ENCODE measurements at regions not wholly inside any gene's neighbourhood (a gene's known extent, or its start where the extent isn't known, plus 50 kb on each side); places are given as distances from the start of the nearest gene placed in this dataset.

DNA sequence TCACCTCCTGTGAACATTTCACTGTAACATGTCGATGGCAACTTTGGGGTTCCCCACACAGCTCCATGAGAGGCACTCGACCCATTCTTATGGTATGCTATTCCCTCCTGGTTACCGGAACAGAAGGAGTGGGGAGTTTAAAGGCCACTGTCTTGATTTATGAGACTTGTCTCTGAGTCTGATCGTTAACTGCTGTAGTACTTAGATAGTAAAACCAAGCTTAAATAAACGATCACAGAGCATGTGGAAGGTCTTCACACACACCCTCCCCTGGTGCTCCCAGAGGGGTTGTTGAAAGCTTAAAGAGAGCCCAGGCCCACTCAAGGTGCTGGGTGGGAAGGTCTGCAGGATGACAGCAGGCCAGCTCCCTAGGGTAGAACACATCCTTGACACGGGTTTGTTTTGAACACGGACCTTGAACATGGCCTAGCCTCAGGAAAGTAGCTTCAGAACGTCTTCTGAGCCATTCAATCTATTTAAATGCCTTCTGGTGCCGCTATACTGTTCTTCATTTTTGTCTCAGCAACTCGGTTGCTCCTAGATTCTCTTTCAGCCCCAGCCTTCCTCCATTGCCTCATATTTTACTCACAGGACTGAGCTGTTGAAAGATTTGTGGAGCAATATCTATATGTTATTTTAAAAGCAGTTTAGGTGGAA, 335.3 kb downstream of the FGFR2 start:
- Histone ChIP-seq H3K36me3 (ENCODE audit: insufficient read depth, low read length) (no peaks in the 10 kb centered on the region), H3K4me1 (ENCODE audit: insufficient read depth, low read length, severe bottlenecking) (no peaks in the 10 kb centered on the region), H3K27me3 (ENCODE audit: insufficient read depth, low read length) (peaks cover 5% of the 10 kb centered on the region; the same call in 1 of the 2 replicates), H4K20me1 (ENCODE audit: insufficient read depth, low read length) (no peaks in the 10 kb centered on the region), H3K4me2 (ENCODE audit: low read length) (no peak overlapping the region), H3K27ac (ENCODE audit: low read depth, low read length, poor library complexity, severe bottlenecking) (no peak overlapping the region), H3K9me2 (ENCODE audit: low read depth, low read length) (no peaks in the 10 kb centered on the region), H2AFZ (ENCODE audit: low read length) (no peak overlapping the region), H3K4me3 (ENCODE audit: low read depth, low read length, poor library complexity, severe bottlenecking) (no peak overlapping the region), H3K9ac (ENCODE audit: low read length) (no peak overlapping the region), H3K9me3 (ENCODE audit: low read length) (no peaks in the 10 kb centered on the region), H3K79me2 (ENCODE audit: insufficient read depth, low read length) (no peaks in the 10 kb centered on the region), H3F3A (ENCODE audit: insufficient read depth, low read length) (no peaks in the 10 kb centered on the region)
- TF ChIP-seq, protein P1, sequence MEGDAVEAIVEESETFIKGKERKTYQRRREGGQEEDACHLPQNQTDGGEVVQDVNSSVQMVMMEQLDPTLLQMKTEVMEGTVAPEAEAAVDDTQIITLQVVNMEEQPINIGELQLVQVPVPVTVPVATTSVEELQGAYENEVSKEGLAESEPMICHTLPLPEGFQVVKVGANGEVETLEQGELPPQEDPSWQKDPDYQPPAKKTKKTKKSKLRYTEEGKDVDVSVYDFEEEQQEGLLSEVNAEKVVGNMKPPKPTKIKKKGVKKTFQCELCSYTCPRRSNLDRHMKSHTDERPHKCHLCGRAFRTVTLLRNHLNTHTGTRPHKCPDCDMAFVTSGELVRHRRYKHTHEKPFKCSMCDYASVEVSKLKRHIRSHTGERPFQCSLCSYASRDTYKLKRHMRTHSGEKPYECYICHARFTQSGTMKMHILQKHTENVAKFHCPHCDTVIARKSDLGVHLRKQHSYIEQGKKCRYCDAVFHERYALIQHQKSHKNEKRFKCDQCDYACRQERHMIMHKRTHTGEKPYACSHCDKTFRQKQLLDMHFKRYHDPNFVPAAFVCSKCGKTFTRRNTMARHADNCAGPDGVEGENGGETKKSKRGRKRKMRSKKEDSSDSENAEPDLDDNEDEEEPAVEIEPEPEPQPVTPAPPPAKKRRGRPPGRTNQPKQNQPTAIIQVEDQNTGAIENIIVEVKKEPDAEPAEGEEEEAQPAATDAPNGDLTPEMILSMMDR (IDR thresholded peaks at IDR 0.05; ENCODE audit: low read length), result no peak
- no peak for TF ChIP-seq EZH2 (IDR thresholded peaks at IDR 0.05; ENCODE audit: borderline replicate concordance, low read length)

DNA sequence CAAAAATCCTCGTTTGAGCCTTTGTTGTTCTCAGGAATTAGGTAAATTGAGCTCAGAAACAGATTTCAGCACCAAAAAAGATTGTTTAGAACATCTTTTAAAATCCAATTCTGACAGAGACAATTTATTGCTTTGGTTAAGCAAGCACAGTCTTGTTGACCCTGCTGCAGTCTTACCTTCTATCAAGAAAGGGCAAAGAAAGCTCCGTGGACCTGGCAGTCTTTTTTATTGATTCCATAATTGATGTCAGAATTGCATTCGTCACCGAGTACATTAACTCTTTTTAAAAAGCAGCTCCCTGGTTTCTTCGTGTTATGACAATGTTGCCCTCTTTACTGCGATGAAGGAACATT, 334.8 kb downstream of the FGFR2 start:
- H3F3A ChIP-seq (ENCODE audit: insufficient read depth, low read length), result no peaks in the 10 kb centered on the region
- no peaks in the 10 kb centered on the region for H3K9me3 ChIP-seq (ENCODE audit: low read length)
- no peaks in the 10 kb centered on the region for H3K36me3 ChIP-seq (ENCODE audit: insufficient read depth, low read length)
- no peak overlapping the region for H3K9ac ChIP-seq (ENCODE audit: low read length)
- H3K4me3 ChIP-seq (ENCODE audit: low read depth, low read length, poor library complexity, severe bottlenecking), result no peak overlapping the region
- H3K27me3 ChIP-seq (ENCODE audit: insufficient read depth, low read length), result peaks cover 5% of the 10 kb centered on the region; the same call in 1 of the 2 replicates
- no peak overlapping the region for H3K4me2 ChIP-seq (ENCODE audit: low read length)
- no peaks in the 10 kb centered on the region for H3K9me2 ChIP-seq (ENCODE audit: low read depth, low read length)
- H4K20me1 ChIP-seq (ENCODE audit: insufficient read depth, low read length), result no peaks in the 10 kb centered on the region
- no peak overlapping the region for H2AFZ ChIP-seq (ENCODE audit: low read length)
- no peak overlapping the region for H3K27ac ChIP-seq (ENCODE audit: low read depth, low read length, poor library complexity, severe bottlenecking)
- no peaks in the 10 kb centered on the region for H3K4me1 ChIP-seq (ENCODE audit: insufficient read depth, low read length, severe bottlenecking)
- no peaks in the 10 kb centered on the region for H3K79me2 ChIP-seq (ENCODE audit: insufficient read depth, low read length)
- TF ChIP-seq, protein P1 (IDR thresholded peaks at IDR 0.05; ENCODE audit: low read length), result no peak
- TF ChIP-seq EZH2 (IDR thresholded peaks at IDR 0.05; ENCODE audit: borderline replicate concordance, low read length), result no peak

DNA sequence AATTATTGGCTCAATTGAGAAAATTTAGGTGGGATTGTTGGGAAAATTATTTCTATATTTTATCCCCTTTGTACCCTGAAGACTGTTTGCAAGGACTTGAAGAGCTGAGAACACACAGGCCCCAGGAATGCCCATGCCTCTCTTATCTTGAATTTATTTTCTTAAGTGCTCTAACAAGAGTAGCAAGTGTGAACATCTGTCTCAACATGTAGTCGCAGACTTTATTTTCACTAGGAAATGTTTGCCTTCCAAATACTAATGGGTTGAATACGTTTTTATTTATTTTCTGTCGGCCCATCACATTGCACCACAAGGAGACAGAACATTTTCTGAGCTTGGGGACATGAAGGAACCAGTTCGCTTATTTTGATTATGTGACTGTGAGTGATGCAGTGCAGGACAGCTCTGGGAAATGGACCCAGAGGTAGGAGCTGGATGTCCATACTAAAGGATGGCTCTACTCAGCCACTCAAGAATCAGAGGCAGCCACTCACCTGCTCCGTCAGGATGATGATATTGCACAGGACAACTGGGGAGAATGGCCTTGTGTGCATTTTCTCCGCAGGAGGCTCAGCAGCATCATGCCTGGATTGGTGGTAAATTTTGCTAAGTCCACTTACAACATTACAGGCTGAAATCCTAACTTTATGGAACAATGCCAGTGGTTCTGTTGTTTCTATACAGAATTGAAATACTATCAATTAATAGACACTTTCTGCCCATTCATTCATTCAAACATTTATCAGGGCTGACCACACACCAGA, 332.7 kb downstream of the FGFR2 start:
- Histone ChIP-seq H3K36me3 (ENCODE audit: insufficient read depth, low read length) (no peaks in the 10 kb centered on the region), H3K9me2 (ENCODE audit: low read depth, low read length) (no peaks in the 10 kb centered on the region), H3F3A (ENCODE audit: insufficient read depth, low read length) (no peaks in the 10 kb centered on the region), H2AFZ (ENCODE audit: low read length) (no peak overlapping the region), H3K27ac (ENCODE audit: low read depth, low read length, poor library complexity, severe bottlenecking) (no peak overlapping the region), H3K9ac (ENCODE audit: low read length) (no peak overlapping the region), H3K9me3 (ENCODE audit: low read length) (no peaks in the 10 kb centered on the region), H3K4me1 (ENCODE audit: insufficient read depth, low read length, severe bottlenecking) (no peaks in the 10 kb centered on the region), H3K79me2 (ENCODE audit: insufficient read depth, low read length) (no peaks in the 10 kb centered on the region), H3K4me3 (ENCODE audit: low read depth, low read length, poor library complexity, severe bottlenecking) (no peak overlapping the region), H3K4me2 (ENCODE audit: low read length) (no peak overlapping the region), H4K20me1 (ENCODE audit: insufficient read depth, low read length) (no peaks in the 10 kb centered on the region), H3K27me3 (ENCODE audit: insufficient read depth, low read length) (peaks cover 5% of the 10 kb centered on the region; the same call in 1 of the 2 replicates)
- TF ChIP-seq, protein P1 (IDR thresholded peaks at IDR 0.05; ENCODE audit: low read length), result no peak
- TF ChIP-seq EZH2 (IDR thresholded peaks at IDR 0.05; ENCODE audit: borderline replicate concordance, low read length), result no peak
